ENCODE measurements at regions not wholly inside any gene's neighbourhood (a gene's known extent, or its start where the extent isn't known, plus 50 kb on each side); places are given as distances from the start of the nearest gene placed in this dataset.

GRCh38 chr20:22652681-22653588 lies 68.6 kb upstream of the FOXA2 start:
- TF ChIP-seq POLR2A (IDR thresholded peaks at IDR 0.05; ENCODE audit: low read depth, low read length): no peak
- TF ChIP-seq POLR2AphosphoS5 (IDR thresholded peaks at IDR 0.05; ENCODE audit: low read depth, low read length): no peak
- no peak for TF ChIP-seq TAF1 (IDR thresholded peaks at IDR 0.05; ENCODE audit: borderline replicate concordance, low read depth, low read length)

All from GM12892 (cell line).